ENCODE measurements at regions not wholly inside any gene's neighbourhood (a gene's known extent, or its start where the extent isn't known, plus 50 kb on each side); places are given as distances from the start of the nearest gene placed in this dataset.

DNA sequence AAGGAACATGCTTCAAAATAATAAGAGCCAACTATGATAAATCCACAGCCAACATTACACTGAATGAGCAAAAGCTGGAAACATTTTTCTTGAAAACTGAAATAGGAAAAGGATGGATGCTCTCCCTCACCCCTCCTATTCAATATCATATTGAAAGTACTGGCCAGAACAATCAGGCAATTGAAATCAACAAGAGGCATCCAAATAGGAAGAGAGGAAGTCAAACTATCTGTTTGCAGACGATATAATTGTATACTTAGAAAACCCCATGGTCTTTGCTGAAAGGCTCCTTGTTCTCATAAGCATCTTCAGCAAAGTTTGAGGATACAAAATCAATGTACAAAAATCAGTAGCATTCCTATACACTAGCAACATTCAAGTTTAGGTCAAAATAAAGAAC lies 1562.5 kb upstream of the ADGRL3 start:
- TF ChIP-seq, protein P1, sequence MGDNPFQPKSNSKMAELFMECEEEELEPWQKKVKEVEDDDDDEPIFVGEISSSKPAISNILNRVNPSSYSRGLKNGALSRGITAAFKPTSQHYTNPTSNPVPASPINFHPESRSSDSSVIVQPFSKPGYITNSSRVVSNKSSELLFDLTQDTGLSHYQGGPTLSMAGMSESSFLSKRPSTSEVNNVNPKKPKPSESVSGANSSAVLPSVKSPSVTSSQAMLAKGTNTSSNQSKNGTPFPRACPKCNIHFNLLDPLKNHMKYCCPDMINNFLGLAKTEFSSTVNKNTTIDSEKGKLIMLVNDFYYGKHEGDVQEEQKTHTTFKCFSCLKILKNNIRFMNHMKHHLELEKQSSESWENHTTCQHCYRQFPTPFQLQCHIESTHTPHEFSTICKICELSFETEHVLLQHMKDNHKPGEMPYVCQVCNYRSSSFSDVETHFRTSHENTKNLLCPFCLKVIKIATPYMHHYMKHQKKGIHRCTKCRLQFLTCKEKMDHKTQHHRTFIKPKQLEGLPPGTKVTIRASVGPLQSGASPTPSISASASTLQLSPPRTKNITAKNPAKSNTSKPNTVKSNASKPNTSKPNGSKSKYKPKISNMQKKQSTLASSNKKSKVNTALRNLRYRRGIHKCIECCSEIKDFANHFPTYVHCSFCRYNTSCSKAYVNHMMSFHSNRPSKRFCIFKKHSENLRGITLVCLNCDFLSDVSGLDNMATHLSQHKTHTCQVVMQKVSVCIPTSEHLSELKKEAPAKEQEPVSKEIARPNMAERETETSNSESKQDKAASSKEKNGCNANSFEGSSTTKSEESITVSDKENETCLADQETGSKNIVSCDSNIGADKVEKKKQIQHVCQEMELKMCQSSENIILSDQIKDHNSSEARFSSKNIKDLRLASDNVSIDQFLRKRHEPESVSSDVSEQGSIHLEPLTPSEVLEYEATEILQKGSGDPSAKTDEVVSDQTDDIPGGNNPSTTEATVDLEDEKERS (CRISPR knock-in tag; IDR thresholded peaks at IDR 0.05): no peak
- TF ChIP-seq ZBTB1 (CRISPR knock-in tag; IDR thresholded peaks at IDR 0.05; ENCODE audit: borderline replicate concordance) (no peak), NR2C2 (CRISPR knock-in tag; IDR thresholded peaks at IDR 0.05; ENCODE audit: borderline replicate concordance) (no peak), TEAD2 (CRISPR knock-in tag; IDR thresholded peaks at IDR 0.05) (no peak), SP1 (IDR thresholded peaks at IDR 0.05) (no peak), SP1 (CRISPR knock-in tag; IDR thresholded peaks at IDR 0.05) (no peak), JUND (CRISPR knock-in tag; IDR thresholded peaks at IDR 0.05) (no peak), ZNF10 (CRISPR knock-in tag; IDR thresholded peaks at IDR 0.05; ENCODE audit: borderline replicate concordance, low read depth) (no peak)
- TF ChIP-seq, protein P2, sequence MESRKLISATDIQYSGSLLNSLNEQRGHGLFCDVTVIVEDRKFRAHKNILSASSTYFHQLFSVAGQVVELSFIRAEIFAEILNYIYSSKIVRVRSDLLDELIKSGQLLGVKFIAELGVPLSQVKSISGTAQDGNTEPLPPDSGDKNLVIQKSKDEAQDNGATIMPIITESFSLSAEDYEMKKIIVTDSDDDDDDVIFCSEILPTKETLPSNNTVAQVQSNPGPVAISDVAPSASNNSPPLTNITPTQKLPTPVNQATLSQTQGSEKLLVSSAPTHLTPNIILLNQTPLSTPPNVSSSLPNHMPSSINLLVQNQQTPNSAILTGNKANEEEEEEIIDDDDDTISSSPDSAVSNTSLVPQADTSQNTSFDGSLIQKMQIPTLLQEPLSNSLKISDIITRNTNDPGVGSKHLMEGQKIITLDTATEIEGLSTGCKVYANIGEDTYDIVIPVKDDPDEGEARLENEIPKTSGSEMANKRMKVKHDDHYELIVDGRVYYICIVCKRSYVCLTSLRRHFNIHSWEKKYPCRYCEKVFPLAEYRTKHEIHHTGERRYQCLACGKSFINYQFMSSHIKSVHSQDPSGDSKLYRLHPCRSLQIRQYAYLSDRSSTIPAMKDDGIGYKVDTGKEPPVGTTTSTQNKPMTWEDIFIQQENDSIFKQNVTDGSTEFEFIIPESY (CRISPR knock-in tag; IDR thresholded peaks at IDR 0.05): no peak
- TF ChIP-seq, protein P3, sequence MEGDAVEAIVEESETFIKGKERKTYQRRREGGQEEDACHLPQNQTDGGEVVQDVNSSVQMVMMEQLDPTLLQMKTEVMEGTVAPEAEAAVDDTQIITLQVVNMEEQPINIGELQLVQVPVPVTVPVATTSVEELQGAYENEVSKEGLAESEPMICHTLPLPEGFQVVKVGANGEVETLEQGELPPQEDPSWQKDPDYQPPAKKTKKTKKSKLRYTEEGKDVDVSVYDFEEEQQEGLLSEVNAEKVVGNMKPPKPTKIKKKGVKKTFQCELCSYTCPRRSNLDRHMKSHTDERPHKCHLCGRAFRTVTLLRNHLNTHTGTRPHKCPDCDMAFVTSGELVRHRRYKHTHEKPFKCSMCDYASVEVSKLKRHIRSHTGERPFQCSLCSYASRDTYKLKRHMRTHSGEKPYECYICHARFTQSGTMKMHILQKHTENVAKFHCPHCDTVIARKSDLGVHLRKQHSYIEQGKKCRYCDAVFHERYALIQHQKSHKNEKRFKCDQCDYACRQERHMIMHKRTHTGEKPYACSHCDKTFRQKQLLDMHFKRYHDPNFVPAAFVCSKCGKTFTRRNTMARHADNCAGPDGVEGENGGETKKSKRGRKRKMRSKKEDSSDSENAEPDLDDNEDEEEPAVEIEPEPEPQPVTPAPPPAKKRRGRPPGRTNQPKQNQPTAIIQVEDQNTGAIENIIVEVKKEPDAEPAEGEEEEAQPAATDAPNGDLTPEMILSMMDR (CRISPR knock-in tag; IDR thresholded peaks at IDR 0.05): no peak
